ENCODE measurements at regions not wholly inside any gene's neighbourhood (a gene's known extent, or its start where the extent isn't known, plus 50 kb on each side); places are given as distances from the start of the nearest gene placed in this dataset.
"Not testable (repeated sequence)": the region's sequence is repeated elsewhere in the genome, so short reads cannot be mapped to it uniquely, and the experiment has no call there.

- DNase-seq: peak; percentile 32
Measured at GRCh38 chr17:72175787-72176515, 55.1 kb downstream of the SOX9 start.

GRCh38 chr17:72176516-72176851, 55.7 kb downstream of the SOX9 start:
- no peak for DNase-seq

DNA sequence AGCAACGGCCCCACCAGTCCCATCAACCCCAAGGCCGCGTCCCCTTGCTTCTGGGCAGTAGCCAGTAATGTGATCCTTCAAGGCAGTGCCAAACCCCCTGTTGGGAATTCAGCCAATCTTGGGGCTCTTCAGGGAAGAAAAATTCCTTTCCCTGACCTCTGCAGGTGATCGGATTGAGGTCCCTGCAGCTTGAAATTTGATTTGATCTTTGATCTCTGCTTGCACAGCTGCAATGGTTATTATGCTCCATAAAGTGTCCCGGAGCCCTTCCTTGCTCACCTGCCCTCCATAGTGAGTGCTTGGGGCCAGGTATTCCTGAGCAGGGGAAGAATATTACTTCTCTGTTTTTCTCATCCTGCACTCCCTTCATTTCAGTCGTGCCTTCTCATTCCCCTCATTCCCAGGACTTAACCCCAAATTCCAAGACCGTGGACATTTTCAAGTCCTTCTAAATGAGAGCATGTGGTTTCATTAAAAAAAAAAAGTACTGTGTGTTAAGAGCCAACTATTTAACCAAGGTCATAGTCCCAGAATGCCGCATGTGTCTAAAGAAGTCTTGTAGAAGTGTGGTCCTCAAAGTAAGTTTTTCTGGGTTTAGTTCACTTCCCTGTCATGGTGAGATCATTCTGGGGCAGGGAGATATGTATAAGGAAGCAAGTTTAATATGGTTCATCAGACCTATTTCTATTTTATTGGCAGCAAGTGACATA, 56.3 kb downstream of the SOX9 start:
- no peak for DNase-seq

GRCh38 chr17:72177738-72178137, 56.9 kb downstream of the SOX9 start:
- DNase-seq: no peak

- no peak for DNase-seq
Measured at GRCh38 chr17:72182371-72182873, 61.6 kb downstream of the SOX9 start.

DNA sequence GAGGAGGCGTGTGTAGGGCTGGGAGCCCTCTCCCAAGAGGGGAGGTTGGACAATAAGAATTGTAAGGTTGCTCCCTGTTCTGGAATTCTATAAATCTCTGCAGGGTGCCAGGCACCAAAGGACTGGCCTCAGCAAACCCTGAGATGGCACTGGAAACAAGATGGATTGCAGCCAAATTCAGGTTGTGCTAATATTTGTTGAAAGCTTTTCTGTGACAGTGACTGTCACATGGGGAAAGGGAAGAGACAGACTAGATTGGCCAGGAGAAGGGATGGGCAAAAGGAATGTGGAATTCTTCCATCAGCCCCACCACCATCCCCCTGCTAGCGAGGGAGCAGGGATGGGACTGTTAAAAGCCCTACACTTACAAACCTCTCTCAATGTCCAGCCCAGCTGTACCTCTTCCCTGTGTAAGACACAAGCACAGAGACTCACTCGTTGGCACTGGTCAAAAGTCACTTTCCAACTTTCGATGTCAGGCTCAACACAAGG, 62.4 kb downstream of the SOX9 start:
- no peak for DNase-seq

GRCh38 chr17:72184805-72185204, 64.0 kb downstream of the SOX9 start:
- no peak for DNase-seq

DNA sequence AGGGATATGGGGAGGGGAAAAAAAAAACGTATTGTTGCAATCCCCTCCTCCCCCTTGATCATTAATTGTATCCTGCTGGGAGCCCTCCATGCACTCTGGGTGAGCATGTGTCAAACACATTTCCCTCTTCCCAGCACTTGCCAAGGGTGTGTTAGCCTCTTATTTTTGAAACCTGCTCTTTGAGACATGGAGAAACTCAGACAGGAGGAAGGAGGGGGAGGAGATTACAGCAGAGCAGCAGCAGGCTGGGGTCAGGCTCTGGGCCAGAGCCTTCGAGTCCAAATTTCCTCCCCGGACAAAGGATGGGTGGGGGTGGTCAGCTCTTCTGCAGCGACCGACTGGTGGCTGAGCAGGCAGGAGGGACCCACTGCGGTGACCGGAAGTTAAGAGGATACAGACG, 64.7 kb downstream of the SOX9 start:
- DNase-seq: peak; percentile 72

DNA sequence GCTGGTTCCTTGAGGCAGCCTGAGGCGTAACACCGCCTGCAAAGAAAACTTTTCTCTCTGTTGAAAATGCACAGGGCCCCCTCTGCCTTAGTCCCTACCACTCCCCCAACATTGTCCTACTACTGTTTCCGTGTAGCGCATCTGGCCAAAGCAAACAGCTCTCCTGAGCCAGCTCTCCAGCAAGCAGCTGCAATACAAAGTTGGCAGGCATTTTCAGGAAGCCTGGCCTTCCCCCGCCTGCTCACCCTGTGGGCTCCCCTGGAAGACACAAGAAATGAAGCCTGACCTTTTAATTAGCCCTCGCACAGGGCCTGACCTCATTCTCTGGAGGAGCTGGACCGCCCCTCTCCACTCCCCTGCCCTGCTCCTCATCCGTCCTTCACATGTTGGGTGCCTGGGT, 66.7 kb downstream of the SOX9 start:
- peak; percentile 74 for DNase-seq

GRCh38 chr17:72188801-72189200, 68.0 kb downstream of the SOX9 start:
- DNase-seq: no peak

- DNase-seq: no peak
Measured at GRCh38 chr17:72189768-72190593, 69.2 kb downstream of the SOX9 start.

- DNase-seq: no peak
Measured at GRCh38 chr17:72191356-72191755, 70.5 kb downstream of the SOX9 start.

DNA sequence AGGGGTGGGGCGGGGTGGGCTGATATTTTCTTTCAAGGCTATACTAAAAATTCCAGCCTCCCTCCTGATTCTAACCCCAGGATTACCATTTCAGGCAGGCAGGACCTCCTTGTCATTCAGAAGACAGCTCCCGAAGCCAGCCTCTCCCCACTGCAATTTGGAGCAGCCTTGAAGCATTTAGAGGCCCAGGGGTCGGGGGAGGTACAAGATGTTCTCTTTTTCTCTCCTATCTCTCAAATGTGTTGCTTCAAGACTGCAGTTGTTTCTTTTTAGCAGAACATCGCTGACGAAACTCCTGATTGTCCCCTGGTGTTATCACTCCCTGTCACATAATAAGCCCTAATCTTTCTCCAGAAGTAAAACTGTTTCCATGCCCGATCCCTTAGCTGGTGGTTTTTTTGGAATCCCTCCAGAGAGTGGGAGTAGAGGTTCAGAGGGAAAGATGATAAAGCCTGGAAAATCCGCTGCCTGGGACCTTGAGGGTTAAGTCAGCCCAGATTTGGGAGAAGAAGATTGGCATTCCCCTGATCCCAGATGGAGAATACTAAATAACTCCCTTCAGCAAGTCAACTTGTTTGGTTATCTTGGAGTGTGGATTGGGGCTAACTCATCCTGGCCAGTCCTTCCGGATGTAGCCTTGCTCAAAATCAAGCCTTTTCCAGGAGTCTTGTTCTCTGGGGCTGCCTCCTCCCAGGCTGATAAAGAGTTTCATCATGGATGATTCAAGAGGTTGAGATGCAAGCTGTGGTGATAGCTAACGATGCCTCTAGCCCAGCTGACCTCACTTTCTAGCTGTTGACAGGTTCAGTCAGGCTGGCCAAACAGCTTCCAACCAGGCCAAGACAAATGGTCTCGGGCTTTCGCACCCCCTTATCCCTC, 71.3 kb downstream of the SOX9 start:
- DNase-seq: no peak

DNA sequence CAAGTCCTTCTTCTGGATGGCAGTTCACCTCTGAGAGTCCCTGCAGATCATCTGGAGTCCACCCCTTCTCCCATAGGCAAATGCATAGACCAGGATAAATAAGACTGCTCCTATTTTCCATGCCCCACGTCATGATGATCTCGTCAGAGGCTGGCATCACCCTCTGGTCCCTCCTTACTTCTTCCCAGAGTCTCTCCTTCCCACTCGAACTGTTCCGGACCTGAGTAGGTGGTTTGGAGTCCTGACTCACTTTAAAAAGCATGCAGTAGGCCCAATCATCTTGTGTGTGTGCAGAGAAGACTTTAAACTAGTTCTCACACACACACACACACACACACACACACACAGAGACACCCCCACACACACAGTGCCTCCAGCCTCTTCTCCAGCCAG, 72.0 kb downstream of the SOX9 start:
- no peak for DNase-seq

- no peak for DNase-seq
Measured at GRCh38 chr17:72193391-72194106, 72.7 kb downstream of the SOX9 start.

GRCh38 chr17:72194107-72194440, 73.3 kb downstream of the SOX9 start:
- not testable (repeated sequence) for DNase-seq

GRCh38 chr17:72199256-72199655, 78.4 kb downstream of the SOX9 start:
- no peak for DNase-seq

DNA sequence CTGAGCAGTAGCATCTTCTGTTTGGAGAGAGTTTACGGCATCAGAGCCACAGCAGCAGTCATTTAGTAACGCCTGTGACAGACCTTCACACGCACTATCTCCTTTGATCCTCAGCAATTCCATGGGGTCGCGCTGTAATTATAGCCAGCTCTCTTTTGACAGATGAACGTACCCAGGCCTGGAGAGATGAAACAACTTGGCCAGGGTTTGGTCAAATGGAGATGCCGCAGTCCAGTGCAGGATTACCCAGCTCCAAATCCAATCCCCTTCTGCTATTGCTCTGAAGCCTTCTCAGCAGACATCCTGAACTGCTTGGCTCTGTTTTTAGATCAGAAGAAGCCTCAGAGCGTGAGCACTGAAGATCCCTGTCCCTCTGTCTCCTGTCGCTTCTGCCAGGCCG, 83.9 kb downstream of the SOX9 start:
- no peak for DNase-seq

DNA sequence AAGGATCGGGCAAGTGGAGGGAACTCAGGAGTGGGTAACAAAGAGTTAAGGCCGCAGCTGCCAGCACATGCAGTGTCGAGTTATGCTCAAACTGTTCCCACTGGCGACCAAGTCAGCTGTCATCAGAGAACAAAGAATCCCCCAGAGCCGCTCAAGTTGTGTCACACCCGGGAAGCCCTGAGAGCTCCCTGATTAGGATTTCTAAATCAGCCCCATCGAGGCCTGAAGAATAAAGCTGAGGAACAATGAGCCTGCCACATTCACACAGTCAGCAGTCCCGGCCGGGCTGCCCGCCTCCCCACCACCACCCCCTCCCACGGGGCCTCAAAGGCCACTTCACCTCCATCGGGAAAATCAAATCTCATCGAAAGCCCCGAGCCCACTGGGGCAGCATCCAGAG, 84.5 kb downstream of the SOX9 start:
- DNase-seq: no peak

GRCh38 chr17:72205822-72206221, 85.0 kb downstream of the SOX9 start:
- DNase-seq: no peak

GRCh38 chr17:72206376-72206775, 85.6 kb downstream of the SOX9 start:
- DNase-seq: no peak

- no peak for DNase-seq
Measured at GRCh38 chr17:72208832-72209231, 88.0 kb downstream of the SOX9 start.

Measured in hindlimb muscle (tissue), 1 donor.